ENCODE measurements at regions not wholly inside any gene's neighbourhood (a gene's known extent, or its start where the extent isn't known, plus 50 kb on each side); places are given as distances from the start of the nearest gene placed in this dataset.
"Not testable (repeated sequence)": the region's sequence is repeated elsewhere in the genome, so short reads cannot be mapped to it uniquely, and the experiment has no call there.

DNA sequence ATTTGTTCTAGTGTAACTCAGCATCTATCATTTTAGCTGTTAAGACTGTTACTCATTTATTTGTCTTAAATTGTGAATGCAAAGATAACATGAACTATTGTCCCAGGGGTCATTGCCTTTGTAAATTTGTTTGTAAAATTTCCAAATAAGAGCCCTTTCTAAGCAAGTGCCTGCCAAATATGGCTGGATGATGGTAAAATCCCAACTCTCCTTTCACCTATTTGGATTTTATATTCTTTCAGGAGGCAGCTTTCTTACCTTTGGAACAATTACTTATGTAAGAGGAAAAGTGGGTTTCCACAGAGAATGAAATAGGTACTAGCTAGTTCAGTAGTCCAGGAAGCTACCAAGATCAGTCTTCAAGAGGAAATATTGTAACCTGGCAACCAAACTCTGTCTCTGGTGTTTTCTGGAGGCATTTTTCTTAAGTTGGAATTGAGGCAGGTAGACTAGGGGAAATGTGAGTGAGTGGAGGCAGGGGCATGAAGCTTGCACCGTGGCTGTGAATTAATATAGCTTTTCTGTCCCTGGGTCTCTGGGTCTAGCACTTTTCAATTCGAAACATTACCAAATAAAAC, 88.5 kb upstream of the XIST start:
- no peak for DNase-seq

DNA sequence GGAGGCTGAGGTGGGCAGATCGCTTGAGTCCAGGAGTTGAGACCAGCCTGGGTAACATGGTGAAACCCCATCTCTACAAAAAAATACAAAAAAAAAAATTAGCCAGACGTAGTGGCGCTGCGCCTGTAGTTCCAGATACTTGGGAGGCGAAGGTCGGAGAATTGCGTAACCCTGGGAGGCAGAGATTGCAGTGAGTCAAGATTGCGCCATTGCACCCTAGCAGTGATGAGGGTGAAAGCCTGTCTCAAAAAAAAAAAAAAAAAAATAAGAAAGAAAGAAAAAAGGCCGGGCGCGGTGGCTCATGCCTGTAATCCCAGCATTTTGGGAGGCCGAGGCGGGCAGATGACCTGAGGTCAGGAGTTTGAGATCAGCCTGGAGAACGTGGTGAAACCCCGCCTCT, 85.3 kb upstream of the XIST start:
- not testable (repeated sequence) for DNase-seq

DNA sequence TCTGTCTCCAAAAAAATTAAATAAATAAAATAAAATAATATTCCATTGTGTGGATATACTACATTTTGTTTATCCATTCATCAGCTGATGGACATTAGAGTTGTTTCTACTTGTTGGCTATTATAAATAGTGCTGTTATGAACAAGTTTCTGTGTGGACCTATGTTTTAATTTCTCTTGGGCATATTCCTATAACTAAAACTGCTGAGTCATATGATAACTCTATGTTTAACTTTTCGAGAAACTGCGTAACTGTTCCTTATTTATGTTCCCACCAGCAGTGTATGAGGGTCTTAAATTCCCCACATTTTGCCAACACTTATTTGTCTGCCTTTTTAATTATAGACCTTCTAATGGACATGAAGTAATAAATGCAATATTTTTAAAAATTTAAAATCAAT, 80.0 kb upstream of the XIST start:
- no peak for DNase-seq

DNA sequence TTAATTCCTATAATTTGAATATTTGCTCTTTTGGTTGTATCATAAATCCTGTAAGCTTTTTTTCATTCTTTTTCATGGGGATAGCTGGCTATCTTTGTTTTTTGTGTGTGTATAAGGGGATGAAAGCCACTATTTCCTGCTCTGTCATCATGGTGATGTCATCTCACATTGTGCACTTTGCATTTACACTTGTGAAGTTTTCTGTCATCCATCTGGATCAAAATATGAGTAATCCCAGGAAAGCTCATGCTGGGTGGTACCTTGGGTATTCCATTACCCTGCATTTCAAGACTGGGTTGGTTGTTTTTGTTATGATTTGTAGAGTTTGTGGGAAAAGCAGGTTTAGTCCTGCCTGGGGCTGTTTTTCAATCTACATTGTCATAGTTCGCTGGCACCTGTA, 77.8 kb upstream of the XIST start:
- no peak for DNase-seq

DNA sequence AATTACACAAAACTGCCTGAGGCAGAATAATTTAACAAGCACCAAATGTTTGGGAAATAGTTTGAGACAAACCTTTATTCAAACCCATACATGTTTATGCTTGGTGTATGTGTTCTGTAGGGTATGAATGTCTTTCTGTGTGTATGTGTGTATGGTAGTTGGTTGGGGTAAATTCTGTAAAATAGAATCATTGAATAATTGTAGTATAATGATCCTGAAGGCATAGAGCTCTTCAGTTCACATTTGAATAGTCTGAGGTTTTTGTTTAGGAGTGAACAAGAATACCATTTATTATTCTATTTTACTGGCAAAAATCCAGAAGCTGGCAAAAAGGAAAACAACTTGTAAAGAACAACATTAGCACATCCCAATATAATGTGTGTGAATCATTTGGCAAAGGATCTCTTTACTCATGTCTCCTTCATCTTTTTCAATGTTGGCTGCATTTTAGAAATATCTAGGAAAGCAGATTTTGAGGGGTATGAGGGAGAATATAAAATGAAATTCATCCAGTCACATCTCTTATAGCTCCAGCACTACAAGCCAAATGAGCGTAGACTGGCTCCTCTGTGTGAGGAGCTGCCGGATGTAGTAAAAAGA, 70.4 kb upstream of the XIST start:
- DNase-seq: no peak

DNA sequence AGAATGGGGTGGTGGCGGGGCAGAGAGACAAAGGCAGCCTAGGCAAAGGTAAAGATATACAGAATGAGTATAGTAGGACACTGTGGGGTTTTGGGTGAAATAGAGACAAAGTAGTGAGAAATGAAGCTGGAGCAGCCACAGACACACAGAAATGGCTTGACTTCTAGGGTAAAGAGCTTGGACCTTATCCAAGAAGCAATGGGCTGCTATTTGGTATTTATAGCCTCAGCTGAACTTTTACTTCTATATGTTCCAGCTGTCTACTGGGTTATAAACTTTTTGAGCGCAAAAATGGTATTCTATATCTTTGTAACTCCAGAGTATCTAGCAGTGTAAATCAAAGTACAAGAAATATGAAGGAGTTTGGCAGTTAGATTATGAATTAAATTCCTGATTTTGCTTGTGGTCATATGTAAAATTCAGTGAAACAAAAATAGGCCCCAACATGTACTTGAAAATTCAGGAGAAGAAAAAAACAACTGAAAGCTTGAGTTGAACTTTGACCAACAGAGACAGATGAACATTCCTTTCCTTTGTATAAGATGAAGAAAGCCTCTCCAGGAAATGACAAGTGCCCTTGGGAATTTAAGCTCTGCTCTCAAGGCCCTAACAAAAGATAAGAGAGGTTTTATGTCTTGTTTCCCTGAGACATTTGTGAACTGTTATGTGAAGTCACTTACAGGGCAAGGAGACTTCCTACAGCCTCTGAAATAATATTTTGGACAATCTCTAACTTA, 64.6 kb upstream of the XIST start:
- DNase-seq: no peak

DNA sequence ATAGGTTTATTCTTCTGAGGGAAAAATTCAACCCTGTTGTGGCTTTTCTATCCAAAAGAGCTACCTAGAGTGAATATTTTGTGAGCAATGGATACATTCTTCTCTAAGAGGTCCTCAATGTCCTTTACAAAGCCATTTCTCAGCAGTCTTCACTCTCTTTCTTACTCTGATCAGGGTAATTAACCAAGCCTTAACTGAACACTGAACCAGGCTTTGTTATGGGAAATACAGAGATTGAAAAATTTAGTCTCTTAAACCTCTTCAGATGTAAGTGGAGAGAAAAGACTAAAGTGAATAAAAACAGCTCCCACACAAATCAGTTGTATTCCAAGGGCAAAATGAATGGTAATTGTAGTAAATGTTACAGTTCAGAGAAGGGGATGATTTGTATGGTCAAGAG, 64.0 kb upstream of the XIST start:
- no peak for DNase-seq

DNA sequence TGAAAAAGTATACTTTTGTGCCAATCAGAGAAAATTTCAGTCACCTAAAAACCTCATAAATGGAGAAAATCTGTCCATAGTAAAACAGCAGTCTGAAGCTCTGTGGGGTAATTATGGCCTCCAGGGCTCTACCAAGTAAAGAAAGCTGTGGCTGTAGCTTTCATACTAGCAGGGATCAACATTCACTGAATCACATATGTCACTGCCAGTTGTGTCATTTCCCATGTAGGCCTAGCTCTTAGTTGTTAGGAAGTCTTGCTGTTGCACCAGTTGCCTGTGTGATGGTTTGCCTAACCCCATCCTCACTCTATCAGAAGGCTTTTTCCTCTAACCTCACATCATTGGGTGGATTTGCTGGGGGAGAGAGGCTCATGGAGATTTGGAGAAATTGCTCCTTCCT, 62.3 kb upstream of the XIST start:
- not testable (repeated sequence) for DNase-seq

DNA sequence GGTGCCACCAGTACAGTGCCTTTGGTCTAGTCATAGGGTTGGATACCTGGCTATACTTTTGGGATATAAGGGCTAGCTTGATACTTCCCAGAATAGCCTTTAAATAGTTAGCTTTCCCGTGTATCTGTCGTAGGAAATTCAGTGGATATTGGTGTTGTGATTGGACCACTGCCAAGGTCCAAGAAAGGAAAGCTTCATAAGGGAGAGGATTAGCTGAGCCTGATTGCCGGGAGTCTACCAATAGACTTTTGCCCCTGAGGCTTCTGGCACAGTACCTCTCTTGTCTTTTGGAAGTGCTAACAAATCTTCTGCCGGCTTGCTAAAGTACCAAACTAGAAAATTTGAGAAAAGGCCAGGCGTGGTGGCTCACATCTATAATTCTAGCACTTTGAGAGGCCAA, 61.1 kb upstream of the XIST start:
- DNase-seq: no peak

DNA sequence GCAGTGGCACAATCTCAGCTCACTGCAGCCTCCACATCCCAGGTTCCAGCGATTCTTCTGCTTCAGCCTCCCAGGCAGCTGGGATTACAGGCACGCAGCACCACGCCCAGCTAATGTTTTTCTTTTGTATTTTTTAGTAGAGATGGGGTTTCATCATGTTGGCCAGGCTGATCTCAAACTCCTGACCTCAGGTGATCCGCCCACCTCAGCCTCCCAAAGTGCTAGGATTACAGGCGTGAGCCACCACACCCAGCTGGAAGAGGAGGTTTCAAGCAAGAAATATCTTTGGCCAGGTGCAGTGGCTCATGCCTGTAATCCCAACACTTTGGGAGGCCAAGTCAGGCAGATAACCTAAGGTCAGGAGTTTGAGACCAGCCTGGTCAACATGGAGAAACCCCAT, 59.4 kb upstream of the XIST start:
- not testable (repeated sequence) for DNase-seq

DNA sequence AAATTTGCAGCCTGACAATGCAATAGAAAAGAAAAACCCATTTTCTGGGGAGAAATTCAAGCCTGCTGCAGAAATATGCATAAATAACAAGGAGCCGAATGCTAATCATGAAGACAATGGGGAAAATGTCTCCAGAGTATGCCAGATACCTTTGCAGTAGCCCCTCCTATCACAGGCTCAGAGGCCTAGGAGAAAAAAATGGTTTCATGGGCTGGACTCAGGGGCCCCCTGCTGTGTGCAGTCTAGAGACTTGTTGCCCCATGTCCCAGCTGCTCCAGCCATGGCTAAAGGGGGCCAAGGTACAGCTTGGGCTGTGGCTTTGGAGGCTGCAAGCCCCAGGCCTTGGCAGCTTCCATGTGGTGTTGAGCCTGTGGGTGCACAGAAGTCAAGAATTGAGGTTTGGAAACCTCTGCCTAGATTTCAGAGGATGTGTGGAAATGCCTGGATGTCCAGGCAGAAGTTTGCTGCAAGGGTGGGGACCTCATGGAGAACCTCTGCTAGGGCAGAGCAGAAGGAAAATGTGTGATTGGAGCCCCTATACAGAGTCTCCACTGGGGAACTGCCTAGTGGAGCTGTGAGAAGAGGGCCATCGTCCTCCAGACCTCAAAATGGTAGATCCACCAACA, 53.3 kb upstream of the XIST start:
- not testable (repeated sequence) for DNase-seq

DNA sequence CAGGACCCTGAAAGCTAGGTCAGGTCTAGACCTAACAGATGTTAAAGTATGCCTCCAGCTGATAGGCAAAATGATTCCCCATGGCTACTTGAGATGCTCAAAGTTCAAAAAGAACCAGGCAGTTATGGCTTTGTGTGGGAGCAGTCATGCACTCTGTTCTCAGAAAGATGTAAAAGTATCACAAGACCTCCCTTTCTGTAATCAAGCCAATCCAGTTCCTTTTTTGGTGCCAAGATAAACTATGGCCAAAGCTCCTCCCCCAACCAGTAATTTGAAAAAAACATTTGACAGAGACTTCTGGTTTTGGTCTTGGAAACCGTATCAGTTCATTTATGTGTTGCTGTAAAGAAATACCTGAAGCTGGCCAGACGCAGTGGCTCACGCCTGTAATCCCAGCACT, 51.4 kb upstream of the XIST start:
- no peak for DNase-seq
